NCI-H2227 (cell line): ENCODE measurements at regions not wholly inside any gene's neighbourhood (a gene's known extent, or its start where the extent isn't known, plus 50 kb on each side); places are given as distances from the start of the nearest gene placed in this dataset.

ENCODE experiments used
- DNase-seq: peaks from one replicate; lab custom pipeline; 2025; ENCODE audit not compliant: unreplicated experiment; lab: John Stamatoyannopoulos, UW

GRCh38 chr12:19010087-19010486 is 119.4 kb upstream of the PLEKHA5 start:
- no peak for DNase-seq

- no peak for DNase-seq
Observed at GRCh38 chr12:19010726-19011125, 118.8 kb upstream of the PLEKHA5 start.

GRCh38 chr12:19012965-19013364 is 116.6 kb upstream of the PLEKHA5 start:
- no peak for DNase-seq

- no peak for DNase-seq
Observed at GRCh38 chr12:19014240-19014639, 115.3 kb upstream of the PLEKHA5 start.

GRCh38 chr12:19015285-19015684 is 114.2 kb upstream of the PLEKHA5 start:
- no peak for DNase-seq

- DNase-seq, result no peak
Observed at GRCh38 chr12:19018302-19018970, 111.1 kb upstream of the PLEKHA5 start.

- DNase-seq, result no peak
Observed at GRCh38 chr12:19021240-19021639, 108.3 kb upstream of the PLEKHA5 start.

GRCh38 chr12:19021646-19022045 is 107.9 kb upstream of the PLEKHA5 start:
- no peak for DNase-seq

- no peak for DNase-seq
Observed at GRCh38 chr12:19025582-19025981, 104.0 kb upstream of the PLEKHA5 start.

- DNase-seq, result no peak
Observed at GRCh38 chr12:19026034-19026433, 103.5 kb upstream of the PLEKHA5 start.

GRCh38 chr12:19026614-19027488 is 102.7 kb upstream of the PLEKHA5 start:
- DNase-seq, result no peak

- no peak for DNase-seq
Observed at GRCh38 chr12:19030180-19030579, 99.4 kb upstream of the PLEKHA5 start.

- DNase-seq, result no peak
Observed at GRCh38 chr12:19030603-19031002, 98.9 kb upstream of the PLEKHA5 start.

- no peak for DNase-seq
Observed at GRCh38 chr12:19031032-19031431, 98.5 kb upstream of the PLEKHA5 start.

GRCh38 chr12:19032826-19033225 is 96.7 kb upstream of the PLEKHA5 start:
- DNase-seq, result no peak

- no peak for DNase-seq
Observed at GRCh38 chr12:19033244-19033643, 96.3 kb upstream of the PLEKHA5 start.

- no peak for DNase-seq
Observed at GRCh38 chr12:19034937-19035336, 94.6 kb upstream of the PLEKHA5 start.

- no peak for DNase-seq
Observed at GRCh38 chr12:19035536-19035935, 94.0 kb upstream of the PLEKHA5 start.

- no peak for DNase-seq
Observed at GRCh38 chr12:19036673-19037357, 92.7 kb upstream of the PLEKHA5 start.

GRCh38 chr12:19038209-19038608 is 91.3 kb upstream of the PLEKHA5 start:
- no peak for DNase-seq

- DNase-seq, result no peak
Observed at GRCh38 chr12:19039515-19039914, 90.0 kb upstream of the PLEKHA5 start.

- no peak for DNase-seq
Observed at GRCh38 chr12:19042221-19042620, 87.3 kb upstream of the PLEKHA5 start.
